H1 (cell line): ENCODE measurements at regions not wholly inside any gene's neighbourhood (a gene's known extent, or its start where the extent isn't known, plus 50 kb on each side); places are given as distances from the start of the nearest gene placed in this dataset.

Source experiments
- CEBPB ChIP-seq: IDR thresholded peaks from 2 replicates; pipeline ENCODE4 v1.6.1; 2012; ENCODE audit warnings: low read depth, low read length
- EZH2 ChIP-seq: fragments of 200-600 bp; sonication (generic); IDR thresholded peaks from 2 replicates; pipeline ENCODE4 v1.7.1; 2012; ENCODE audit warnings: low read depth, mild to moderate bottlenecking, moderate library complexity, low read length, inconsistent platforms; ENCODE audit not compliant: severe bottlenecking
- JUN ChIP-seq: IDR thresholded peaks from 2 replicates; pipeline ENCODE4 v1.6.1; 2011; ENCODE audit warnings: low read depth, mild to moderate bottlenecking, improper control_type of control experiment, low read length
- JUND ChIP-seq: IDR thresholded peaks from 2 replicates; pipeline ENCODE4 v1.6.1; 2011; ENCODE audit warnings: mild to moderate bottlenecking, improper control_type of control experiment, low read length
- KDM1A ChIP-seq: fragments of 200-600, 300-600 bp; sonication (generic); IDR thresholded peaks from 2 replicates; pipeline ENCODE4 v1.7.1; 2016; ENCODE audit warnings: mild to moderate bottlenecking, low read length, borderline replicate concordance
- MAX ChIP-seq: IDR thresholded peaks from 2 replicates; pipeline ENCODE4 v1.6.1; 2012; ENCODE audit warnings: inconsistent platforms
- POLR2A ChIP-seq, 2 experiments: IDR thresholded peaks; 1 replicate in 1 of 2; 2 replicates in 1 of 2; pipeline ENCODE4 v1.6.1; 2011; ENCODE audit warnings: low read depth in 2 of 2, low read length in 2 of 2, mild to moderate bottlenecking in 2 of 2; ENCODE audit errors: control extremely low read depth in 1 of 2
- POLR2AphosphoS5 ChIP-seq: IDR thresholded peaks from 2 replicates; pipeline ENCODE4 v1.6.1; 2011; ENCODE audit warnings: low read depth, low read length
- RFX5 ChIP-seq: IDR thresholded peaks from 2 replicates; pipeline ENCODE4 v1.6.1; 2011; ENCODE audit warnings: low read depth, low read length, improper control_type of control experiment, borderline replicate concordance
- YY1 ChIP-seq: IDR thresholded peaks from 2 replicates; pipeline ENCODE4 v1.6.1; 2011; ENCODE audit warnings: low read depth, mild to moderate bottlenecking, low read length
- ZNF274 ChIP-seq: IDR thresholded peaks from 2 replicates; pipeline ENCODE4 v1.7.0; 2012; ENCODE audit warnings: low read length, borderline replicate concordance; ENCODE audit errors: extremely low read depth
- TF ChIP-seq, protein P1 (sequence below), 3 experiments: IDR thresholded peaks; 1 replicate in 2 of 3; 2 replicates in 1 of 3; pipeline versions ENCODE4 v1.5.1 to v1.6.1; 2011; ENCODE audit warnings: low read length in 3 of 3, mild to moderate bottlenecking in 3 of 3, inconsistent platforms in 2 of 3, low read depth in 1 of 3, moderate library complexity in 1 of 3; ENCODE audit not compliant: insufficient read depth in 1 of 3; ENCODE audit errors: control extremely low read depth in 1 of 3

DNA sequence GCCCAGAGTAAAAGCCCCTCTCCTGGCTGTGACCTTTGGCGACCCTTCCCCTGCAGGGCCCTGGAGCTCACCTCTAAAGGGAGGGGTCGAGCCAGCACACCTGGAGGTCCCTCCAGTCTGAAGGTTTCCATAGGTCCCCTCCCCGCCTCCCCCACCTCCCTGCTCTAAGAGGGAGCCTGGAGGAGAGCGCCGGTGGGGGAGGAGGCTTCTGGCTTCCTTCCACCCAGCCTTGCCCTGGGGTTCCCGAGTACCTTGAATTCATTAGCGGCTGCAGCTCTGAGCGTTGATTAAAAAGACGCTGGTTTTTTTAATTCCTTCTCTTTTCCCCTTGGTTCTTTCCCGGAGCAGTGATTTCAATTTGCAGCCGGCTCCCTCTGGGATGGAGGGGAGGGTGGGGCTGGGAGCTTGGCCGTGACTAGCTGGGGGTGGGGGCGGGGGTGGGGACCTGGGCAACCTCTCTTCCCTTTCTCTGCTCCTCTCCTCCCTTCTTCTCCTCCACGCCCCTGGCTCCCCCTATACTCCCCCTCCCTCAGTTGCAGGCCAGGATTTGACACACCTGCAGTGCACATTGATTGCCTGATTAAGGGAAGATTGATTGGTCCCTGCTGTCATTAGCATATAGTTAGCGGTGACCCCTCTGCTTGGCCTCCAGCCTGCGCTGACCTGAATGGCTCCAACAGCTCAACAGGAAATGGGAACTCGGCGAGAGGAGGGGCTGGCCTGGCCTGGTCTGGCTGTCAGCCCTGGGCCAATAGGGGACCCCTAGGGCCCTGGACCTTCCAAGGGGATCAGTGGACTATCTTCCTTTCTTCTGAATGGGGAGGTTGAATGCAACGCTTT lies 67.5 kb upstream of the RAPGEF1 start:
- TF ChIP-seq RFX5 (no peak), MAX (no peak), KDM1A (no peak), POLR2A (IDR thresholded peaks at IDR 0.05; ENCODE audit: control extremely low read depth in 1 of 2, low read depth in 2 of 2, low read length in 2 of 2) (no peak), YY1 (no peak), POLR2AphosphoS5 (no peak), JUN (no peak), ZNF274 (no peak), EZH2 (no peak), JUND (no peak), CEBPB (no peak)
- TF ChIP-seq, protein P1, sequence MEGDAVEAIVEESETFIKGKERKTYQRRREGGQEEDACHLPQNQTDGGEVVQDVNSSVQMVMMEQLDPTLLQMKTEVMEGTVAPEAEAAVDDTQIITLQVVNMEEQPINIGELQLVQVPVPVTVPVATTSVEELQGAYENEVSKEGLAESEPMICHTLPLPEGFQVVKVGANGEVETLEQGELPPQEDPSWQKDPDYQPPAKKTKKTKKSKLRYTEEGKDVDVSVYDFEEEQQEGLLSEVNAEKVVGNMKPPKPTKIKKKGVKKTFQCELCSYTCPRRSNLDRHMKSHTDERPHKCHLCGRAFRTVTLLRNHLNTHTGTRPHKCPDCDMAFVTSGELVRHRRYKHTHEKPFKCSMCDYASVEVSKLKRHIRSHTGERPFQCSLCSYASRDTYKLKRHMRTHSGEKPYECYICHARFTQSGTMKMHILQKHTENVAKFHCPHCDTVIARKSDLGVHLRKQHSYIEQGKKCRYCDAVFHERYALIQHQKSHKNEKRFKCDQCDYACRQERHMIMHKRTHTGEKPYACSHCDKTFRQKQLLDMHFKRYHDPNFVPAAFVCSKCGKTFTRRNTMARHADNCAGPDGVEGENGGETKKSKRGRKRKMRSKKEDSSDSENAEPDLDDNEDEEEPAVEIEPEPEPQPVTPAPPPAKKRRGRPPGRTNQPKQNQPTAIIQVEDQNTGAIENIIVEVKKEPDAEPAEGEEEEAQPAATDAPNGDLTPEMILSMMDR (IDR thresholded peaks at IDR 0.05; ENCODE audit: control extremely low read depth in 1 of 3, insufficient read depth in 1 of 3, low read depth in 1 of 3, low read length in 3 of 3) = no peak
